Nephron progenitor cell (in vitro differentiated cells): ENCODE measurements at regions not wholly inside any gene's neighbourhood (a gene's known extent, or its start where the extent isn't known, plus 50 kb on each side); places are given as distances from the start of the nearest gene placed in this dataset.
"Not testable (repeated sequence)": the region's sequence is repeated elsewhere in the genome, so short reads cannot be mapped to it uniquely, and the experiment has no call there.

Source experiments
- DNase-seq: peaks from one replicate; pipeline ENCODE4 v3.0.0; 2021
- H3K27ac Mint-ChIP-seq: 2 replicates; pipeline ENCODE4 v1.8.0; 2021; ENCODE audit warnings: mild to moderate bottlenecking, moderate library complexity, mixed read lengths
- H3K27me3 Mint-ChIP-seq: 2 replicates; pipeline ENCODE4 v1.8.0; 2021; ENCODE audit warnings: mild to moderate bottlenecking, low read depth, mixed read lengths; ENCODE audit not compliant: poor library complexity
- H3K36me3 Mint-ChIP-seq: 2 replicates; pipeline ENCODE4 v1.8.0; 2021; ENCODE audit warnings: low read depth, mixed read lengths
- H3K4me1 Mint-ChIP-seq: 2 replicates; pipeline ENCODE4 v1.8.0; 2021; ENCODE audit warnings: mixed read lengths
- H3K4me3 Mint-ChIP-seq: 2 replicates; pipeline ENCODE4 v1.8.0; 2021; ENCODE audit warnings: mild to moderate bottlenecking, moderate library complexity, mixed read lengths
- H3K9me3 Mint-ChIP-seq: 2 replicates; pipeline ENCODE4 v1.8.0; 2021; ENCODE audit warnings: mild to moderate bottlenecking, moderate library complexity, mixed read lengths
- TF ChIP-seq, protein P1 (sequence below): fragments of 200-600 bp; sonication (generic); IDR thresholded peaks from 2 replicates; pipeline ENCODE4 v1.5.0; 2021; ENCODE audit warnings: antibody characterized with exemption

DNA sequence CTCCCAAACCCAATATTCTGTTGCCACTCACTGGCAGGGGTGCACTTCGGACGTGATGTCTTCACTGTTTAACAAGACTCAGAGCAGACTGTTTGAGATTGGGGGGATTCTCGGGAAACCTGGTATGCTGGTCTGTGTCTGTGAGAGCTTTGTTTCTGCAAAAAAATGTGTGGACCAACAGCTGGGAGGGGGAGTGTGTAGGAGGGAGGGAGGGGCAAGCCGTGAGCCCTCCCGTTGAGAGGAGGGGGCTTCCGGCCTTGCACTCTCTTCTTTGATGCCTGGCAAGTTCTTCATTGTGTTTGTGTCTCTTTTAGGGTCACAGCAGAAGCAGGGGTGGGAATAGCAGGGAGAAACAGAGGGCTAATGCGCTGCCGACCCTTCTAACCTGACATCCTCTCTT, 74.9 kb upstream of the NDN start:
- H3K4me3 Mint-ChIP-seq, result no peak overlapping the region
- peaks cover 4% of the 10 kb centered on the region for H3K27me3 Mint-ChIP-seq
- H3K4me1 Mint-ChIP-seq, result peaks cover 21% of the 10 kb centered on the region
- TF ChIP-seq, protein P1, sequence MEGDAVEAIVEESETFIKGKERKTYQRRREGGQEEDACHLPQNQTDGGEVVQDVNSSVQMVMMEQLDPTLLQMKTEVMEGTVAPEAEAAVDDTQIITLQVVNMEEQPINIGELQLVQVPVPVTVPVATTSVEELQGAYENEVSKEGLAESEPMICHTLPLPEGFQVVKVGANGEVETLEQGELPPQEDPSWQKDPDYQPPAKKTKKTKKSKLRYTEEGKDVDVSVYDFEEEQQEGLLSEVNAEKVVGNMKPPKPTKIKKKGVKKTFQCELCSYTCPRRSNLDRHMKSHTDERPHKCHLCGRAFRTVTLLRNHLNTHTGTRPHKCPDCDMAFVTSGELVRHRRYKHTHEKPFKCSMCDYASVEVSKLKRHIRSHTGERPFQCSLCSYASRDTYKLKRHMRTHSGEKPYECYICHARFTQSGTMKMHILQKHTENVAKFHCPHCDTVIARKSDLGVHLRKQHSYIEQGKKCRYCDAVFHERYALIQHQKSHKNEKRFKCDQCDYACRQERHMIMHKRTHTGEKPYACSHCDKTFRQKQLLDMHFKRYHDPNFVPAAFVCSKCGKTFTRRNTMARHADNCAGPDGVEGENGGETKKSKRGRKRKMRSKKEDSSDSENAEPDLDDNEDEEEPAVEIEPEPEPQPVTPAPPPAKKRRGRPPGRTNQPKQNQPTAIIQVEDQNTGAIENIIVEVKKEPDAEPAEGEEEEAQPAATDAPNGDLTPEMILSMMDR, result no peak
- H3K36me3 Mint-ChIP-seq, result peaks cover 13% of the 10 kb centered on the region
- DNase-seq, result no peak
- H3K9me3 Mint-ChIP-seq, result peaks cover 82% of the 10 kb centered on the region
- peak overlapping the region; percentile 71 for H3K27ac Mint-ChIP-seq

DNA sequence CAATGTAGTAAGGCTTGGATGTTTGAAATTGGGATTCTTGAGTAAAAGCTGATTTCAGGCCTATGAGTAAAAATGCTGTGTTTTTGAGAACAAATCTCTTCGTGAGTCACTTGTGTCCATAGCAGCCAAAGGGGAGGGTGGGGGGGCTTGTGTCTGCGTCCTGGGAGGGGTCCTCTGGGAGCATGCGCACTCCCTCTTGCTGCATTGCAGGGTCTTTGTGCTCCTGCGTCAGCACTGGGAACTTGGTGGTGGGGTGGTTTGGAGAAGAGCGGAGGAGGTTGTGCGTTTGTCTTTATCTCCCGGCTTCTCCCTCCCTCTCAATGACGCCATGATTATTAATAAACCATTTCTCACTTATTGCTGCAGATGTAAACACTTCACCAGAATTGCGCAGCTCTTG, 75.9 kb upstream of the NDN start:
- Mint-ChIP-seq H3K4me1 (peaks cover 21% of the 10 kb centered on the region), H3K27me3 (peaks cover 4% of the 10 kb centered on the region), H3K9me3 (peaks cover 87% of the 10 kb centered on the region), H3K36me3 (peaks cover 13% of the 10 kb centered on the region), H3K4me3 (no peak overlapping the region), H3K27ac (no peak overlapping the region)
- TF ChIP-seq, protein P1, result no peak
- DNase-seq, result no peak

DNA sequence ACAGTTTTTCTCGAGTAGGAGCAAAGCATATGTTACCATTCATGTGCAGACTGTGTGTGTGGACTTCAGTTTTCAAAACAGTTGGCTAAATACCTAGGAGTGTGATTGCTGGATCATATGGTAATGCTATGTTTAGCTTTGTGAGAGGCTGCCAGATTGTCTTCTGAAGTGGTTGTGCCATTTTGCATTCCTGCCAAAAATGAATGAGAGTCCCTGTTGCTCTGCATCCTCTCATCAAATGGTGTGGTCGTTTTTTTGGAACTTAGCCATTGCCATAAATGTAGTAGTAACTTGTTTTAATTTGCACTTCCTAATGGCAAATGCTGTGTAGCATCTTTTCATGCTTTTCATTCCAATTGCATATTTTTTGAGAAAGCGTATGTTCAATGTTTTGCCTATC, 77.2 kb upstream of the NDN start:
- Mint-ChIP-seq H3K27ac (no peak overlapping the region), H3K36me3 (peaks cover 13% of the 10 kb centered on the region), H3K4me3 (no peak overlapping the region), H3K9me3 (peaks cover 87% of the 10 kb centered on the region), H3K27me3 (peaks cover 4% of the 10 kb centered on the region), H3K4me1 (peaks cover 21% of the 10 kb centered on the region)
- no peak for DNase-seq
- TF ChIP-seq, protein P1, result no peak

DNA sequence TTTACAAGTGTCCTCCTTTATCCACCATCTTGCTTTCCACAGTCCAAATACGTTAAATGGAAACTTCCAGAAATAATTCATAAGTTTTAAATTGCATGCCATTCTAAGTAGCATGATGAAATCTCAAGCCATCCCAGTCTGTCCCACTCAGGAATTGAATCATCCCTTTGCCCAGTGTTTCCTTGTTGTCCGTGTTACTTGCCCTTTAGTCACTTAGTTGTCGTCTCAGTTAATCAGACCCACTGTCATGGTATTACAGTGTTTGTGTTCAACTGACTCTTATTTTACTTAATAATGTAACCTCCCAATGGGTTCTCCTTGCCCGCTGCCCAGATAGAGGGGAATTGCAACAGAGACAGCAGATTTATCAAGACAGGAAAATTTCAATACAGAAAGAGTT, 77.6 kb upstream of the NDN start:
- DNase-seq, result no peak
- peaks cover 18% of the 10 kb centered on the region for H3K4me1 Mint-ChIP-seq
- H3K27me3 Mint-ChIP-seq, result peaks cover 4% of the 10 kb centered on the region
- H3K4me3 Mint-ChIP-seq, result no peak overlapping the region
- H3K9me3 Mint-ChIP-seq, result peaks cover 85% of the 10 kb centered on the region
- peaks cover 13% of the 10 kb centered on the region for H3K36me3 Mint-ChIP-seq
- no peak overlapping the region for H3K27ac Mint-ChIP-seq
- TF ChIP-seq, protein P1, result no peak

DNA sequence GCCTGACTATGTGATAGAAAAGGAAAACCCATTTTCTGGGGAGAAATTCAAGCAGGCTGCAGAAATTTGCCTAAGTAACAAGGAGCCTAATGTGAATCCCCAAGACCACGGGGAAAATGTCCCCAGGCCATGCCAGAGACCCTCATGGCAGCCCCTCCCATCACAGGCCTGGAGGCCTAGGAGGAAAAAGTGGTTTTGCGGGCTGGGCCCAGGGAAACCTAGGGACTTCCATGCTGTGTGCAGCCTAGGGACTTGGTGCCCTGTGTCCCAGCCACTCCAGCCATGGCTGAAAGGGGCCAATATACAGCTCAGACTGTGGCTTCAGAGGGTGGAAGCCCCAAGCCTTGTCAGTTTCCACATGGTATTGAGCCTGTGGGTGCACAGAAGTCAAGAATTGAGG, 79.7 kb upstream of the NDN start:
- not testable (repeated sequence) for H3K27me3 Mint-ChIP-seq, H3K4me3 Mint-ChIP-seq, H3K4me1 Mint-ChIP-seq, H3K27ac Mint-ChIP-seq, DNase-seq
- Mint-ChIP-seq H3K36me3 (peaks cover 13% of the 10 kb centered on the region), H3K9me3 (peaks cover 81% of the 10 kb centered on the region)

DNA sequence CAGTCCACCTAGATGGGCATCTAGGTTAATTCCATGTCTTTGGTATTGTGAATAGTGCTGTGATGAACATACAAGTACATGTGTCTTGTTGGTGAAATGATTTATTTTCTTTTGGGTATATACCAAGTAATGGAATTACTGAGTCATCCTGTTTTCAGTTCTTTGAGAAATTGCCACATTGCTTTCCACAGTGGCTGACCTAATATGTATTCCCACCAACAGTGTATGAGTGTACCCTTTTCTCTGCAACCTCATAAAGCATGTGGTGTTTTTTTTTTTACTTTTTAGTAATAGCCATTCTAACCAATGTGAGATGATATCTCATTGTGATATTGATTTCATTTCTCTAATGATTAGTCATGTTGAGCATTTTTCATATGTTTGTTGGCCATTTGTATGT, 86.0 kb upstream of the NDN start:
- no peak for DNase-seq
- Mint-ChIP-seq H3K27me3 (peaks cover 4% of the 10 kb centered on the region), H3K9me3 (peaks cover 75% of the 10 kb centered on the region), H3K4me3 (no peak overlapping the region), H3K27ac (no peak overlapping the region), H3K36me3 (no peaks in the 10 kb centered on the region), H3K4me1 (no peaks in the 10 kb centered on the region)
- TF ChIP-seq, protein P1, result no peak
